HG03342 (cell line): ENCODE measurements at regions not wholly inside any gene's neighbourhood (a gene's known extent, or its start where the extent isn't known, plus 50 kb on each side); places are given as distances from the start of the nearest gene placed in this dataset.

Experiments used
- ATAC-seq: cut with Tn5 transposase; IDR thresholded peaks from one replicate; pipeline ENCODE4 v1.9.1; 2021; ENCODE audit warnings: mild to moderate bottlenecking, moderate library complexity; ENCODE audit not compliant: unreplicated experiment

- ATAC-seq = no peak
These were observed 549.2 kb upstream of the KLF12 start for GRCh38 chr13:74683411-74683810.

GRCh38 chr13:74682746-74683145 is 548.5 kb upstream of the KLF12 start:
- no peak for ATAC-seq

- no peak for ATAC-seq
These were observed 547.7 kb upstream of the KLF12 start for GRCh38 chr13:74681891-74682290.

- no peak for ATAC-seq
These were observed 544.2 kb upstream of the KLF12 start for GRCh38 chr13:74678308-74678965.

- ATAC-seq = no peak
These were observed 541.8 kb upstream of the KLF12 start for GRCh38 chr13:74675972-74676371.

GRCh38 chr13:74675182-74675581 is 541.0 kb upstream of the KLF12 start:
- ATAC-seq = no peak

- ATAC-seq = no peak
These were observed 540.5 kb upstream of the KLF12 start for GRCh38 chr13:74674720-74675119.

GRCh38 chr13:74669149-74669548 is 534.9 kb upstream of the KLF12 start:
- no peak for ATAC-seq

GRCh38 chr13:74667656-74668203 is 533.5 kb upstream of the KLF12 start:
- ATAC-seq = no peak

GRCh38 chr13:74662905-74663304 is 528.7 kb upstream of the KLF12 start:
- no peak for ATAC-seq

- no peak for ATAC-seq
These were observed 527.6 kb upstream of the KLF12 start for GRCh38 chr13:74661851-74662250.

- no peak for ATAC-seq
These were observed 523.6 kb upstream of the KLF12 start for GRCh38 chr13:74657765-74658164.

GRCh38 chr13:74651121-74651520 is 516.9 kb upstream of the KLF12 start:
- no peak for ATAC-seq

GRCh38 chr13:74647991-74648390 is 513.8 kb upstream of the KLF12 start:
- ATAC-seq = no peak

GRCh38 chr13:74647211-74647610 is 513.0 kb upstream of the KLF12 start:
- no peak for ATAC-seq

GRCh38 chr13:74646091-74646490 is 511.9 kb upstream of the KLF12 start:
- ATAC-seq = no peak

GRCh38 chr13:74645586-74645985 is 511.4 kb upstream of the KLF12 start:
- ATAC-seq = no peak

GRCh38 chr13:74644229-74644628 is 510.0 kb upstream of the KLF12 start:
- no peak for ATAC-seq

GRCh38 chr13:74641586-74641985 is 507.4 kb upstream of the KLF12 start:
- no peak for ATAC-seq

- ATAC-seq = no peak
These were observed 499.5 kb upstream of the KLF12 start for GRCh38 chr13:74633734-74634133.

- ATAC-seq = no peak
These were observed 495.8 kb upstream of the KLF12 start for GRCh38 chr13:74629985-74630384.

- ATAC-seq = no peak
These were observed 491.3 kb upstream of the KLF12 start for GRCh38 chr13:74625541-74625940.

- no peak for ATAC-seq
These were observed 489.6 kb upstream of the KLF12 start for GRCh38 chr13:74623761-74624160.
